ENCODE measurements at regions not wholly inside any gene's neighbourhood (a gene's known extent, or its start where the extent isn't known, plus 50 kb on each side); places are given as distances from the start of the nearest gene placed in this dataset.

DNA sequence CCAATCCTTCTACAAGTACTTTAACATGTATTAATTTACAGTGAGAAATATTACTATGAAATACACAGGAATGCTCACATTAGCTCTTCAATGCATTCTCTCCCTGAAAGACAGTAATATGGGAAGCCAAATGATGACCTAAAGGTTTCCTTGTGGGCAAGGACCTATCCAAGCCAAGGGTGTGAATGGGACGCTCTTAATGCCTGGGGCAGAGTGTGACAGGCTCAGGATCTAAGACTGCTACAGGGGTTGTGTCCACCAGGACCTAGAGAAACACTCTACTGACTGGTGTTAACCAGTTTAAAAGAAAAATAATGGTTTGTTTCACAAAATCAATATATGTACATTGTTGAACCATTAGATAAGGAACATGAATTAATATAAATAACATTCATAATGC lies 158.7 kb downstream of the FGF1 start:
- TF ChIP-seq STAT1 (IDR thresholded peaks at IDR 0.05; ENCODE audit: unreplicated experiment) (no peak), EZH2phosphoT487 (IDR thresholded peaks at IDR 0.05; ENCODE audit: unreplicated experiment) (no peak), ZNF114 (CRISPR knock-in tag; IDR thresholded peaks at IDR 0.05) (no peak), NANOG (IDR thresholded peaks at IDR 0.05; ENCODE audit: borderline replicate concordance) (no peak), CREB1 (CRISPR knock-in tag; IDR thresholded peaks at IDR 0.05; ENCODE audit: low read depth) (no peak), POLR2AphosphoS5 (IDR thresholded peaks at IDR 0.05; ENCODE audit: low read depth) (no peak), ZNF331 (CRISPR knock-in tag; IDR thresholded peaks at IDR 0.05; ENCODE audit: low read depth) (no peak), JUNB (IDR thresholded peaks at IDR 0.05; ENCODE audit: unreplicated experiment) (no peak), EZH2 (IDR thresholded peaks at IDR 0.05; ENCODE audit: low read depth, unreplicated experiment) (no peak)
- TF ChIP-seq, protein P1, sequence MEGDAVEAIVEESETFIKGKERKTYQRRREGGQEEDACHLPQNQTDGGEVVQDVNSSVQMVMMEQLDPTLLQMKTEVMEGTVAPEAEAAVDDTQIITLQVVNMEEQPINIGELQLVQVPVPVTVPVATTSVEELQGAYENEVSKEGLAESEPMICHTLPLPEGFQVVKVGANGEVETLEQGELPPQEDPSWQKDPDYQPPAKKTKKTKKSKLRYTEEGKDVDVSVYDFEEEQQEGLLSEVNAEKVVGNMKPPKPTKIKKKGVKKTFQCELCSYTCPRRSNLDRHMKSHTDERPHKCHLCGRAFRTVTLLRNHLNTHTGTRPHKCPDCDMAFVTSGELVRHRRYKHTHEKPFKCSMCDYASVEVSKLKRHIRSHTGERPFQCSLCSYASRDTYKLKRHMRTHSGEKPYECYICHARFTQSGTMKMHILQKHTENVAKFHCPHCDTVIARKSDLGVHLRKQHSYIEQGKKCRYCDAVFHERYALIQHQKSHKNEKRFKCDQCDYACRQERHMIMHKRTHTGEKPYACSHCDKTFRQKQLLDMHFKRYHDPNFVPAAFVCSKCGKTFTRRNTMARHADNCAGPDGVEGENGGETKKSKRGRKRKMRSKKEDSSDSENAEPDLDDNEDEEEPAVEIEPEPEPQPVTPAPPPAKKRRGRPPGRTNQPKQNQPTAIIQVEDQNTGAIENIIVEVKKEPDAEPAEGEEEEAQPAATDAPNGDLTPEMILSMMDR (conservative IDR thresholded peaks at IDR 0.05; ENCODE audit: low read depth in 2 of 2), result no peak
- TF ChIP-seq, protein P2, sequence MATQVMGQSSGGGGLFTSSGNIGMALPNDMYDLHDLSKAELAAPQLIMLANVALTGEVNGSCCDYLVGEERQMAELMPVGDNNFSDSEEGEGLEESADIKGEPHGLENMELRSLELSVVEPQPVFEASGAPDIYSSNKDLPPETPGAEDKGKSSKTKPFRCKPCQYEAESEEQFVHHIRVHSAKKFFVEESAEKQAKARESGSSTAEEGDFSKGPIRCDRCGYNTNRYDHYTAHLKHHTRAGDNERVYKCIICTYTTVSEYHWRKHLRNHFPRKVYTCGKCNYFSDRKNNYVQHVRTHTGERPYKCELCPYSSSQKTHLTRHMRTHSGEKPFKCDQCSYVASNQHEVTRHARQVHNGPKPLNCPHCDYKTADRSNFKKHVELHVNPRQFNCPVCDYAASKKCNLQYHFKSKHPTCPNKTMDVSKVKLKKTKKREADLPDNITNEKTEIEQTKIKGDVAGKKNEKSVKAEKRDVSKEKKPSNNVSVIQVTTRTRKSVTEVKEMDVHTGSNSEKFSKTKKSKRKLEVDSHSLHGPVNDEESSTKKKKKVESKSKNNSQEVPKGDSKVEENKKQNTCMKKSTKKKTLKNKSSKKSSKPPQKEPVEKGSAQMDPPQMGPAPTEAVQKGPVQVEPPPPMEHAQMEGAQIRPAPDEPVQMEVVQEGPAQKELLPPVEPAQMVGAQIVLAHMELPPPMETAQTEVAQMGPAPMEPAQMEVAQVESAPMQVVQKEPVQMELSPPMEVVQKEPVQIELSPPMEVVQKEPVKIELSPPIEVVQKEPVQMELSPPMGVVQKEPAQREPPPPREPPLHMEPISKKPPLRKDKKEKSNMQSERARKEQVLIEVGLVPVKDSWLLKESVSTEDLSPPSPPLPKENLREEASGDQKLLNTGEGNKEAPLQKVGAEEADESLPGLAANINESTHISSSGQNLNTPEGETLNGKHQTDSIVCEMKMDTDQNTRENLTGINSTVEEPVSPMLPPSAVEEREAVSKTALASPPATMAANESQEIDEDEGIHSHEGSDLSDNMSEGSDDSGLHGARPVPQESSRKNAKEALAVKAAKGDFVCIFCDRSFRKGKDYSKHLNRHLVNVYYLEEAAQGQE (IDR thresholded peaks at IDR 0.05; ENCODE audit: unreplicated experiment), result no peak
- TF ChIP-seq, protein P3, sequence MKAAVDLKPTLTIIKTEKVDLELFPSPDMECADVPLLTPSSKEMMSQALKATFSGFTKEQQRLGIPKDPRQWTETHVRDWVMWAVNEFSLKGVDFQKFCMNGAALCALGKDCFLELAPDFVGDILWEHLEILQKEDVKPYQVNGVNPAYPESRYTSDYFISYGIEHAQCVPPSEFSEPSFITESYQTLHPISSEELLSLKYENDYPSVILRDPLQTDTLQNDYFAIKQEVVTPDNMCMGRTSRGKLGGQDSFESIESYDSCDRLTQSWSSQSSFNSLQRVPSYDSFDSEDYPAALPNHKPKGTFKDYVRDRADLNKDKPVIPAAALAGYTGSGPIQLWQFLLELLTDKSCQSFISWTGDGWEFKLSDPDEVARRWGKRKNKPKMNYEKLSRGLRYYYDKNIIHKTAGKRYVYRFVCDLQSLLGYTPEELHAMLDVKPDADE (IDR thresholded peaks at IDR 0.05), result no peak
- TF ChIP-seq, protein P4, sequence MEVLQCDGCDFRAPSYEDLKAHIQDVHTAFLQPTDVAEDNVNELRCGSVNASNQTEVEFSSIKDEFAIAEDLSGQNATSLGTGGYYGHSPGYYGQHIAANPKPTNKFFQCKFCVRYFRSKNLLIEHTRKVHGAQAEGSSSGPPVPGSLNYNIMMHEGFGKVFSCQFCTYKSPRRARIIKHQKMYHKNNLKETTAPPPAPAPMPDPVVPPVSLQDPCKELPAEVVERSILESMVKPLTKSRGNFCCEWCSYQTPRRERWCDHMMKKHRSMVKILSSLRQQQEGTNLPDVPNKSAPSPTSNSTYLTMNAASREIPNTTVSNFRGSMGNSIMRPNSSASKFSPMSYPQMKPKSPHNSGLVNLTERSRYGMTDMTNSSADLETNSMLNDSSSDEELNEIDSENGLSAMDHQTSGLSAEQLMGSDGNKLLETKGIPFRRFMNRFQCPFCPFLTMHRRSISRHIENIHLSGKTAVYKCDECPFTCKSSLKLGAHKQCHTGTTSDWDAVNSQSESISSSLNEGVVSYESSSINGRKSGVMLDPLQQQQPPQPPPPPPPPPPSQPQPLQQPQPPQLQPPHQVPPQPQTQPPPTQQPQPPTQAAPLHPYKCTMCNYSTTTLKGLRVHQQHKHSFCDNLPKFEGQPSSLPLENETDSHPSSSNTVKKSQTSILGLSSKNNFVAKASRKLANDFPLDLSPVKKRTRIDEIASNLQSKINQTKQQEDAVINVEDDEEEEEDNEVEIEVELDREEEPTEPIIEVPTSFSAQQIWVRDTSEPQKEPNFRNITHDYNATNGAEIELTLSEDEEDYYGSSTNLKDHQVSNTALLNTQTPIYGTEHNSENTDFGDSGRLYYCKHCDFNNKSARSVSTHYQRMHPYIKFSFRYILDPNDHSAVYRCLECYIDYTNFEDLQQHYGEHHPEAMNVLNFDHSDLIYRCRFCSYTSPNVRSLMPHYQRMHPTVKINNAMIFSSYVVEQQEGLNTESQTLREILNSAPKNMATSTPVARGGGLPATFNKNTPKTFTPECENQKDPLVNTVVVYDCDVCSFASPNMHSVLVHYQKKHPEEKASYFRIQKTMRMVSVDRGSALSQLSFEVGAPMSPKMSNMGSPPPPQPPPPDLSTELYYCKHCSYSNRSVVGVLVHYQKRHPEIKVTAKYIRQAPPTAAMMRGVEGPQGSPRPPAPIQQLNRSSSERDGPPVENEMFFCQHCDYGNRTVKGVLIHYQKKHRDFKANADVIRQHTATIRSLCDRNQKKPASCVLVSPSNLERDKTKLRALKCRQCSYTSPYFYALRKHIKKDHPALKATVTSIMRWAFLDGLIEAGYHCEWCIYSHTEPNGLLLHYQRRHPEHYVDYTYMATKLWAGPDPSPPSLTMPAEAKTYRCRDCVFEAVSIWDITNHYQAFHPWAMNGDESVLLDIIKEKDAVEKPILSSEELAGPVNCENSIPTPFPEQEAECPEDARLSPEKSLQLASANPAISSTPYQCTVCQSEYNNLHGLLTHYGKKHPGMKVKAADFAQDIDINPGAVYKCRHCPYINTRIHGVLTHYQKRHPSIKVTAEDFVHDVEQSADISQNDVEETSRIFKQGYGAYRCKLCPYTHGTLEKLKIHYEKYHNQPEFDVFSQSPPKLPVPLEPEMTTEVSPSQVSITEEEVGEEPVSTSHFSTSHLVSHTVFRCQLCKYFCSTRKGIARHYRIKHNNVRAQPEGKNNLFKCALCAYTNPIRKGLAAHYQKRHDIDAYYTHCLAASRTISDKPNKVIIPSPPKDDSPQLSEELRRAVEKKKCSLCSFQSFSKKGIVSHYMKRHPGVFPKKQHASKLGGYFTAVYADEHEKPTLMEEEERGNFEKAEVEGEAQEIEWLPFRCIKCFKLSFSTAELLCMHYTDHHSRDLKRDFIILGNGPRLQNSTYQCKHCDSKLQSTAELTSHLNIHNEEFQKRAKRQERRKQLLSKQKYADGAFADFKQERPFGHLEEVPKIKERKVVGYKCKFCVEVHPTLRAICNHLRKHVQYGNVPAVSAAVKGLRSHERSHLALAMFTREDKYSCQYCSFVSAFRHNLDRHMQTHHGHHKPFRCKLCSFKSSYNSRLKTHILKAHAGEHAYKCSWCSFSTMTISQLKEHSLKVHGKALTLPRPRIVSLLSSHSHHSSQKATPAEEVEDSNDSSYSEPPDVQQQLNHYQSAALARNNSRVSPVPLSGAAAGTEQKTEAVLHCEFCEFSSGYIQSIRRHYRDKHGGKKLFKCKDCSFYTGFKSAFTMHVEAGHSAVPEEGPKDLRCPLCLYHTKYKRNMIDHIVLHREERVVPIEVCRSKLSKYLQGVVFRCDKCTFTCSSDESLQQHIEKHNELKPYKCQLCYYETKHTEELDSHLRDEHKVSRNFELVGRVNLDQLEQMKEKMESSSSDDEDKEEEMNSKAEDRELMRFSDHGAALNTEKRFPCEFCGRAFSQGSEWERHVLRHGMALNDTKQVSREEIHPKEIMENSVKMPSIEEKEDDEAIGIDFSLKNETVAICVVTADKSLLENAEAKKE (CRISPR knock-in tag; IDR thresholded peaks at IDR 0.05), result no peak
- Histone ChIP-seq H3K36me3 (ENCODE audit: insufficient read depth) (no peaks in the 10 kb centered on the region), H3K9me2 (ENCODE audit: insufficient read depth) (peaks cover 3% of the 10 kb centered on the region; the same call in 1 of the 2 replicates), H3K4me1 (ENCODE audit: insufficient read depth) (no peaks in the 10 kb centered on the region), H3F3A (replicated peaks; ENCODE audit: low read depth) (no peaks in the 10 kb centered on the region), H3K4me2 (no peak overlapping the region), H2AFZ (no peak overlapping the region), H3K27me3 (ENCODE audit: insufficient read depth) (no peaks in the 10 kb centered on the region), H3K79me2 (replicated peaks; ENCODE audit: insufficient read depth) (no peaks in the 10 kb centered on the region), H4K20me1 (replicated peaks; ENCODE audit: insufficient read depth) (no peaks in the 10 kb centered on the region), H3K27ac (ENCODE audit: low read depth) (no peak overlapping the region), H3K4me3 (no peak overlapping the region)
- Mint-ChIP-seq H3K9me3 (no peaks in the 10 kb centered on the region), H3K4me3 (no peak overlapping the region), H3K36me3 (ENCODE audit: low read depth) (no peaks in the 10 kb centered on the region), H3K27ac (no peak overlapping the region), H3K27me3 (ENCODE audit: insufficient read depth, low read depth, poor library complexity) (no peaks in the 10 kb centered on the region), H3K4me1 (peaks cover 2% of the 10 kb centered on the region; the same call in 1 of the 3 replicates)
- DNase-seq (ENCODE audit: low spot score) (no peak), ATAC-seq (no peak)
